HG03558 (cell line): ENCODE measurements at regions not wholly inside any gene's neighbourhood (a gene's known extent, or its start where the extent isn't known, plus 50 kb on each side); places are given as distances from the start of the nearest gene placed in this dataset.
"Not testable (repeated sequence)": the region's sequence is repeated elsewhere in the genome, so short reads cannot be mapped to it uniquely, and the experiment has no call there.

ENCODE experiments used
- ATAC-seq: cut with Tn5 transposase; IDR thresholded peaks from one replicate; pipeline ENCODE4 v1.9.1; 2021; ENCODE audit warnings: moderate number of reproducible peaks; ENCODE audit not compliant: unreplicated experiment; ENCODE audit errors: extremely low read depth

- no peak for ATAC-seq
These were observed 1185.0 kb upstream of the CITED2 start for GRCh38 chr6:140559458-140559857.

DNA sequence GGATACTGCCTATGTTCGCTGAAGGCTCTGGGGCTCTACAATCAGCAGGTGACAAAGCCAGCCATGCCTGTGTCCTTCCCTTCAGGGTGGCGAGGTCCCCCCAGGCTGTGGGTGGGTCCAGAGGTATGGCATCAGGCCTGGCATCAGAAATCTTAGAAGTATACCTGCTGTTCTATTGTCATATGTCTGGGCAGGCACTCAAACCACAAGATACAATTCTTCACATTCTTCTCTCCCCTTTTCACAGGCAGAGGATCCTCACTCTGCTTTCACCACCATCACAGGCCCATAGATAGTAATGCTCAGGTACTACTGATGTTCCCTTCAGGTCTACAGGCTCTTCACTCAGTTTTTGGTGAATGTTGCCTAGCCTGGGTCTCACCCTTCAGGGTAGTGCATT lies 1180.0 kb upstream of the CITED2 start:
- ATAC-seq: no peak

- ATAC-seq: no peak
These were observed 1173.9 kb upstream of the CITED2 start for GRCh38 chr6:140548366-140548765.

- no peak for ATAC-seq
These were observed 1172.2 kb upstream of the CITED2 start for GRCh38 chr6:140546640-140547039.

DNA sequence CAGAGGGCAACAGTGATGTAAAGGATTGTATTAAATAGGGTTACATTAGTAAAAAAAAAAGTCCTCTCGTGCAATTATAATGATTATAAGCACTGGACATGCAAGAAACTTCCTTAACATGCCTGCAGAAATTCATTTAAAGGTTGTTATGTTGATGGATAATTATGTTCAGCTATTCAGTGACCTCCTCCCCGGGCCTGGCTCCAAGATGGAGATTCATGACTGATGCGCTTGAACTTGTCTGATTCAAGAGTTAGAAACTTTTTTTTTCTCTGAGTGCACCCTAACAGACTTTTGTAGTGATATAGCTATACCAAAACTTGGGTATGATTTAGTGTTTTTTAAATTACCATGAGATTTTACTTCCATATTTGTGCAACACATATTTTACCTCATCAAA lies 1170.0 kb upstream of the CITED2 start:
- ATAC-seq: no peak

DNA sequence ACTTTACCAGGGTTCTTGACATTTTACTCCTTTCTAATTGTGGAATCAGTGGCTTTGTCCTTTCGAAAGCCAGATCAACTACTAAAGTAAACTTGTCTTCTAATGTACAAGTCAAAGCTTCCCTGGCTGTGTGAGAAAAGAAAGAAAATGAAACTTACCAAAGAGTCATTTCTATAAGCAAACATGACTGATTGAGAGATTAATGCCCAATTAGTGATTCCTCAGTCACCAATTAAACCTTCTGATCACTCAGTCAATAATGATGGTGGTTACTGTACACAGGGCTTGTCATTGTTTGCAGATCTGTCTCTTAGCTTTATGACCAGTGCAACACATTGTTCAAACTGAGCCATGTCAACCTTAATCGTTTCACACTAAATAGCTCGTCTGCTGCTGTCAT lies 1168.4 kb upstream of the CITED2 start:
- no peak for ATAC-seq

GRCh38 chr6:140541288-140541687 lies 1166.8 kb upstream of the CITED2 start:
- ATAC-seq: no peak

DNA sequence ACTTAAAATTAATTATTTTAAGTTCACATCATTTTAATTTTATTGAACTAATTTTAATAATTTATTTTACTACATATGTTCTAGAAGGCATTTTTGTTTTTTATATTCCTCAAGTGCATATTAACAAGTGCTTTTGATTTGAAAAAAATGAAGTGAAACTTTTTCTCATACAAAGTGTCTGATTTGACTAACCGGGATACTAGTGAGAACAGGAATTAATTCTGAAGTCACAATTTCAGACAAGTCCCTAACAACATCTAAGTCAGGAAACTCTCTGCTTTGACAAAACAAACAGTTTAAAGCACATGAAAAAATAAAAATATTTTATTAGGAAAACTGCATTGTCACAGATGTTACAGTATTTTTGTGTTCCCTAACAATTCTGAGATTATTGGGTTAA lies 1166.3 kb upstream of the CITED2 start:
- no peak for ATAC-seq

DNA sequence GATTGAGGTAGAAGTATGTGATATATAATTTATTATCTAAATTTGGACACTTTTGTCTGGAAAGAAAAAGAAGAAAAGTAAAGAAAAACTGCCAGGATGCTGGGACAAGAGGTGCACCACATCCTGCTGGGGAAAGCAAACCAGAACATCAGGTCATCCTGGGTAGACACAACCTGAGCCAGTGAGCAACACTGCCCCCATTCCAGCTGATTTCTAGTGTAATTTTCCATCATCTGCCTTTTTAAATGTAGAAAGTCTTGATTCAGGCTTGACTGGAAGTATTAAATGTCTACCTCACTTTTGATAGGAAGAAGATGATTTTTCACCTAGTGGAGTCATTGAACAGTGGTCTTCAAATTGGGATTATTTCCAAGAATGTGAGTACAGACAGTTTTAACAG lies 1164.5 kb upstream of the CITED2 start:
- ATAC-seq: no peak

DNA sequence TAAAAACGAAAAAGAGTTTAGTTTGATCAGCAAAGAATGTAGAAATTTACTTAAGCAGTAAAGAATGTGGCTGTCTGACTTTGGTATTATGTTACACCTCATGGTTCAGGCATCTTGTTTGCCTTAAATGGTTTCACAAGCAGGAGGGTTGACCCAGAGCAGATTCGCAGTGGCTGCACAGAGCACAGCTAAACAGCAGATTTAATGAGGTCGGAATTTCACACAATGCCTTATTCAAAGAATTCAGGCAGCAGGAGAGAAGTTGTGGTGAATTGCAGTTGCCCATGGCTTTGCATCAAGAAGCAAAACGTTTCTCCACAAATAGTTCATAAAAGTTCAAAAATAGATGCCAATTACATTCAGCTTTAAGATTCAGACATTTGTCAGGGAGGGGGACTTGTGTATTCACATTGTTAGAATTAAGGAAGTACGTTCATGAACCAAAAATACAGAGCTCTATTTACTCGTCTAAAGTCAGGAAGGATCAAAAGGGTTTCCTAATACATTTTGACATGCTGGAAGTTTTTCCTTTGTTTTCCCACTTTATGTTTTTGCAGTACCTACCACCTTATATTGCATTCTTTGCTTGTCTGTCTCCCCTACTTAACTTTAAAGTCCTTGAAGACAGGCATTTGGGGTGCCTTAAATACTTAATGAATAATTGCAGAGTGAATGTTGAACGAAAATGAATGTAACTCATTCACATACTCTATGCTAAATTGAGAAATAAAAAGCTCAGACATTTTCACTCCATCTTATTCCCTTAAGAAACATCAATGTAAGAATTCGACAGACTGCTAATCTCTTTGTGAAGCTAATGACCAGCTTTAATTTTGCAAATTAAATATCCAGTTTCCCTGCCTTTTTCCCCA lies 1163.6 kb upstream of the CITED2 start:
- ATAC-seq: no peak

- no peak for ATAC-seq
These were observed 1162.8 kb upstream of the CITED2 start for GRCh38 chr6:140537211-140537610.

DNA sequence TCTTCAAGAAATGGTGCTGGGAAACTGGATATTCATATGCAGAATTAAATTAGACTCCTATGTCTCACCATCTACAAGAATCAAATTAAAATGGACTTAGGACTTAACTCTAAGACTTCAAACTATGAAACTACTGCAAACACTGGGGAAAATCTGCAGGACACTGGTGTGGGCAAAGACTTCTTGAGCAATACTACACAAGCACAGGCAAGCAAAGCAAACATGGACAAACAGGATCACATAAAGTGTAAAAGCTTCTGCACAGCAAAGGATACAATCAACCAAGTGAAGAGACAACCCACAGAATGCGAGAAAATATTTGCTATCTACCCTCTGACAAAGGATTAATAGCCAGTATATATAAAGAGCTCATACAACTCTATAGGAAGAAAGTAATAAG lies 1161.1 kb upstream of the CITED2 start:
- ATAC-seq: no peak

- ATAC-seq: no peak
These were observed 1159.1 kb upstream of the CITED2 start for GRCh38 chr6:140533526-140533925.

- no peak for ATAC-seq
These were observed 1130.3 kb upstream of the CITED2 start for GRCh38 chr6:140504776-140505175.

GRCh38 chr6:140500849-140501248 lies 1126.4 kb upstream of the CITED2 start:
- no peak for ATAC-seq

DNA sequence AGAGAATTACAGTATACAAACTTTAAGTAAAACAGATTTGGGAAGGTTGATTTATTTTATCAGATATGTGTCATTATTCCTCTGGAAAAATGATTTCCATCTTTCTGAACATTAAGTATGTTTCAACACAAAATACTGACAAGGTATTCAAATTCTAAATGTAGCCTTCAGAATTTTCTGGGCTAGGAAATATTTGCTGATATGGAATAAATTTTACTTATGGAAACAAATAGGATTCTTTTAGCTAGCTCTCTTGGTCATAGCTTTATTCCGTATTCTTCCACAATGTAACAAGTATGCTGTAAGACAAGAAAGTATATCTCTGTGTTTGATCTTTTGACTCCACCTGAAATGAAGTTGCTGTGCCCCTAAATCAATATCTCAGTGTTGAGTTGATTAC lies 1125.2 kb upstream of the CITED2 start:
- no peak for ATAC-seq

DNA sequence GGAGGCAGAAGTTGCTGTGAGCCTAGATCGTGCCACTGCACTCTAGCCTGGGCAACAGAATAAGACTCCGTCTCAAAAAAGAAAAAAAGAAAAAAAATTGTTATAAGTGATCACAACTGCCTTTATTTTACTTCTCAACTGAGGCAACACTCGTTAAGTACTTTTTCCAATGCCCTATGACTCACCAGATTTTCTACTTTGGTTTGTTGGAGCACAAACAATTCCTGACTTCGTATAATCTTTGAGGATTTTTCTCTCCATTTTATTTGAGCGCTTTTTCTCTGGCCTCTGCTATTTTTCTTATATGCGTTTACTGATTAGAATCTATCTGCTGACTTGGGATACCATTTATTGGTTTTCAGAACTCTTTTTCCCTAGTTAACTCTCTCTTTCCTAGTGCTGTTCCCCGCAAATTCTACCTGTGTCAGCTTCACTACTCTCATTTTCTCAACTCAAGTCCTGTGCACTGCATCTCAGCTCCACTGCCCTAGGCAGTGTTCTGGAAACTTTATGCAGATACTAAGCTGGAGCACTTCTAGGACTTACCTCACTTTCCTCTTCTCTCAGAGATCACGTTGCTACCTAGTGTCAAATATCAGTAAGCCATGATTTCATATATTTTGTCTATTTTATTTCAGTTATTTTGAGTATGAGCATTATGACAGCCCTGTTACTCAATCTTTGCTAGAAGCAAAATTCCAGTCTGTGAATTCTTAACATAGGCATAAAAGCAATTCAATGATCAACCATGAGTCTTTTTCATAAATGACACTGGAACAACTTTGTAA lies 1120.1 kb upstream of the CITED2 start:
- ATAC-seq: no peak

DNA sequence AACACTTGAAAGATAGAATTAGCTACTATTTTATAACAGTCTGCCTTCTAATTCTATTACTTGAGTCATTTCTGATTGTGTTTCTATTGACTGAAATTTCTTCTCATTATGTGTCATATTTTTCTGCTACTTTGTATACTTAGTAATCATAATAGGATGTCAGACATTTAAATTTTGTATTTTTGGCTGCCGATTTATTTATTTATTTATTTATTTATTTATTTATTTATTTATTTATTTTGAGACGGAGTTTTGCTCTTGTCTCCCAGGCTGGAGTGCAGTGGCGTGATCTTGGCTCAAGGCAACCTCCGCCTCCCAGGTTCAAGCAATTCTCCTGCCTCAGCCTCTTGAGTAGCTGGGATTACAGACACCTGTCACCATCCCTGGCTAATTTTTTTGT lies 1119.0 kb upstream of the CITED2 start:
- not testable (repeated sequence) for ATAC-seq

DNA sequence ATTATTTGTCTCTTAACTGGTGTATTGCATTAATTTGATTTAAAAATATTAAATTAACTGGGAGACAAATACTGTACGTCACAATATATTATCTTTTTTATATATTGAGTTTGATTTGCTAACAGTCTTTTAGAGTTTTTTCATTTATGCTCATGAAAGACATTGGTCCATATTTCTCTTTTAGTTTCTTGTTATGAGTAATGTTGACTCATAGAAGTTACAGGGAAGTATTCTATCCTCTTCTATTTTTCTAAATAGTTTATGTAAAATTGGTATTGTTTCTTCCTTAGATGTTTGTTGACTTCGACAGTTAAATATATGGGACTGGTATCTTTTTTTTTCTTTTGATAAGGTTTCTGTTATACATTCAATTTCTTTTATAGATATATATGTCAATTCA lies 1115.6 kb upstream of the CITED2 start:
- ATAC-seq: no peak

- no peak for ATAC-seq
These were observed 1113.1 kb upstream of the CITED2 start for GRCh38 chr6:140487586-140487985.
